MM.1S (cell line): ENCODE measurements at regions not wholly inside any gene's neighbourhood (a gene's known extent, or its start where the extent isn't known, plus 50 kb on each side); places are given as distances from the start of the nearest gene placed in this dataset.
"Not testable (repeated sequence)": the region's sequence is repeated elsewhere in the genome, so short reads cannot be mapped to it uniquely, and the experiment has no call there.

Source experiments
- DNase-seq: peaks from one replicate; pipeline ENCODE4 v3.0.0-alpha.2; 2015
- H2AFZ ChIP-seq: fragments of 300-600 bp; sonication (generic); 2 replicates; pipeline ENCODE4 v1.6.0; 2016; ENCODE audit warnings: antibody characterized with exemption, low read length
- H3F3A ChIP-seq: fragments of 300-600 bp; sonication (generic); 2 replicates; pipeline ENCODE4 v1.6.1; 2016; ENCODE audit warnings: mild to moderate bottlenecking, antibody characterized with exemption, low read length, moderate library complexity, mixed read lengths; ENCODE audit not compliant: insufficient read depth
- H3K27ac ChIP-seq: fragments of 300-600 bp; sonication (generic); 2 replicates; pipeline ENCODE4 v1.5.1; 2016; ENCODE audit warnings: mild to moderate bottlenecking, low read length
- H3K27me3 ChIP-seq: fragments of 300-600 bp; sonication (generic); replicated peaks from 2 replicates; pipeline ENCODE4 v1.6.0; 2016; ENCODE audit warnings: low read length; ENCODE audit not compliant: insufficient read depth
- H3K36me3 ChIP-seq: fragments of 300-600 bp; sonication (generic); replicated peaks from 2 replicates; pipeline ENCODE4 v1.6.1; 2016; ENCODE audit warnings: mild to moderate bottlenecking, low read length, mixed read lengths; ENCODE audit not compliant: insufficient read depth
- H3K4me1 ChIP-seq: fragments of 300-600 bp; sonication (generic); 2 replicates; pipeline ENCODE4 v1.6.1; 2016; ENCODE audit warnings: low read length, mixed read lengths
- H3K4me2 ChIP-seq: fragments of 300-600 bp; sonication (generic); 2 replicates; pipeline ENCODE4 v1.6.0; 2016; ENCODE audit warnings: low read depth, low read length
- H3K4me3 ChIP-seq: fragments of 300-600 bp; sonication (generic); 2 replicates; pipeline ENCODE4 v1.5.1; 2016; ENCODE audit warnings: low read length, mixed read lengths
- H3K79me2 ChIP-seq: fragments of 300-600 bp; sonication (generic); 2 replicates; pipeline ENCODE4 v1.6.1; 2016; ENCODE audit warnings: mixed run types, low read length, mixed read lengths
- H3K9ac ChIP-seq: fragments of 300-600 bp; sonication (generic); 2 replicates; pipeline ENCODE4 v1.6.1; 2016; ENCODE audit warnings: low read length, mixed read lengths
- H3K9me2 ChIP-seq: fragments of 300-600 bp; sonication (generic); replicated peaks from 2 replicates; pipeline ENCODE4 v1.6.1; 2016; ENCODE audit warnings: mild to moderate bottlenecking, low read length, mixed read lengths; ENCODE audit not compliant: insufficient read depth
- H3K9me3 ChIP-seq: fragments of 300-600 bp; sonication (generic); replicated peaks from 2 replicates; pipeline ENCODE4 v1.6.1; 2016; ENCODE audit warnings: mild to moderate bottlenecking, low read length, mixed read lengths; ENCODE audit not compliant: insufficient read depth
- H4K20me1 ChIP-seq: fragments of 300-600 bp; sonication (generic); 2 replicates; pipeline ENCODE4 v1.6.1; 2016; ENCODE audit warnings: mild to moderate bottlenecking, low read length, moderate library complexity, mixed read lengths; ENCODE audit not compliant: insufficient read depth
- EZH2 ChIP-seq: fragments of 300-600 bp; sonication (generic); optimal IDR thresholded peaks from 2 replicates; pipeline ENCODE3; 2017; ENCODE audit warnings: low read depth, mild to moderate bottlenecking, antibody characterized with exemption, low read length, mixed read lengths
- EZH2phosphoT487 ChIP-seq: fragments of 300-600 bp; sonication (generic); IDR thresholded peaks from 2 replicates; pipeline ENCODE4 v1.6.1; 2018; ENCODE audit warnings: antibody characterized with exemption, low read length
- TF ChIP-seq, protein P1 (sequence below): fragments of 300-600 bp; sonication (generic); IDR thresholded peaks from 2 replicates; pipeline ENCODE4 v1.5.1; 2016; ENCODE audit warnings: antibody characterized with exemption, low read length, mixed read lengths

GRCh38 chr5:91457681-91458058 lies 74.6 kb upstream of the ARRDC3 start:
- Histone ChIP-seq H3K4me1 (no peaks in the 10 kb centered on the region), H3K36me3 (no peaks in the 10 kb centered on the region), H2AFZ (no peak overlapping the region), H3K9ac (no peak overlapping the region), H3K79me2 (no peaks in the 10 kb centered on the region), H3F3A (no peaks in the 10 kb centered on the region), H3K27ac (no peak overlapping the region), H3K27me3 (no peaks in the 10 kb centered on the region), H3K4me3 (no peak overlapping the region), H3K4me2 (no peak overlapping the region), H4K20me1 (no peaks in the 10 kb centered on the region), H3K9me3 (no peaks in the 10 kb centered on the region), H3K9me2 (no peaks in the 10 kb centered on the region)
- no peak for DNase-seq
- TF ChIP-seq, protein P1, sequence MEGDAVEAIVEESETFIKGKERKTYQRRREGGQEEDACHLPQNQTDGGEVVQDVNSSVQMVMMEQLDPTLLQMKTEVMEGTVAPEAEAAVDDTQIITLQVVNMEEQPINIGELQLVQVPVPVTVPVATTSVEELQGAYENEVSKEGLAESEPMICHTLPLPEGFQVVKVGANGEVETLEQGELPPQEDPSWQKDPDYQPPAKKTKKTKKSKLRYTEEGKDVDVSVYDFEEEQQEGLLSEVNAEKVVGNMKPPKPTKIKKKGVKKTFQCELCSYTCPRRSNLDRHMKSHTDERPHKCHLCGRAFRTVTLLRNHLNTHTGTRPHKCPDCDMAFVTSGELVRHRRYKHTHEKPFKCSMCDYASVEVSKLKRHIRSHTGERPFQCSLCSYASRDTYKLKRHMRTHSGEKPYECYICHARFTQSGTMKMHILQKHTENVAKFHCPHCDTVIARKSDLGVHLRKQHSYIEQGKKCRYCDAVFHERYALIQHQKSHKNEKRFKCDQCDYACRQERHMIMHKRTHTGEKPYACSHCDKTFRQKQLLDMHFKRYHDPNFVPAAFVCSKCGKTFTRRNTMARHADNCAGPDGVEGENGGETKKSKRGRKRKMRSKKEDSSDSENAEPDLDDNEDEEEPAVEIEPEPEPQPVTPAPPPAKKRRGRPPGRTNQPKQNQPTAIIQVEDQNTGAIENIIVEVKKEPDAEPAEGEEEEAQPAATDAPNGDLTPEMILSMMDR: no peak
- TF ChIP-seq EZH2phosphoT487 (no peak), EZH2 (no peak)

DNA sequence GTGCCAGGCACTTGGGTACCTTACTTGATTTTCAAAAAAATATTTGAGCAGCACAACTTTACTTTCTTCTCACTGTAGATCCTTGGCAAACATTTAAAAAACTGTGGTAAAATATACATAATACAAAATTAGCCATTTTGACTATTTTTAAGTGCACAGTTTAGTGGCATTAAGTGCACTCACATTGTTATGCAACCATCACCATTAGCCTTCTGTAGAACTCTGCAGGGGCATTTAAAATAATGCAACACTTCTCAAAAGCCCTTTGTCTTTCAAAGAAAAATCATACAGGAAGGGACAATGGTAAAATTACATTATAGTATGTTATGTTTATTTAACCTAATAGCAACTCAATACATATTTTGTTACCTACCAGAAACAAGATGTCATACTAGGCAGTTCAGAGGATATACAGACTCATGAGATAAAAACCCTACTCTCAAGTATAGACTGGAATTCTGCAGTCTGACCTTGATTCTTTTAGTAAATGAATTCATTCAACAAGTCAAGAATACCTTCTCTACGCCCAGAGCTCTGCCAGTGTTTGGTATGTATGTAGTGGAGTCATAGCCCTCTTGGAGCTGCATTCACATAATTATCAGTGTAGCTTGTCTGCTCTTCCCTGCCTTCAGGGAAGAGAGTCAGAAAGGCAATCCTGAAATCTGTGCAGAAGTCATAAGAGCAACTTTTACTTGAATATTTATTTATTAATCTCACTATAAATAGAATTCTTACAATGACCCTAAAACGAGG lies 74.0 kb upstream of the ARRDC3 start:
- H3K9ac ChIP-seq: no peak overlapping the region
- H3K27ac ChIP-seq: no peak overlapping the region
- TF ChIP-seq EZH2phosphoT487 (no peak), EZH2 (no peak)
- TF ChIP-seq, protein P1: no peak
- H3K4me2 ChIP-seq: no peak overlapping the region
- H3K4me3 ChIP-seq: no peak overlapping the region
- H4K20me1 ChIP-seq: no peaks in the 10 kb centered on the region
- no peaks in the 10 kb centered on the region for H3K9me2 ChIP-seq
- no peaks in the 10 kb centered on the region for H3K79me2 ChIP-seq
- no peaks in the 10 kb centered on the region for H3K4me1 ChIP-seq
- H3K9me3 ChIP-seq: no peaks in the 10 kb centered on the region
- no peak overlapping the region for H2AFZ ChIP-seq
- H3F3A ChIP-seq: no peaks in the 10 kb centered on the region
- no peak for DNase-seq
- no peaks in the 10 kb centered on the region for H3K27me3 ChIP-seq
- H3K36me3 ChIP-seq: no peaks in the 10 kb centered on the region

DNA sequence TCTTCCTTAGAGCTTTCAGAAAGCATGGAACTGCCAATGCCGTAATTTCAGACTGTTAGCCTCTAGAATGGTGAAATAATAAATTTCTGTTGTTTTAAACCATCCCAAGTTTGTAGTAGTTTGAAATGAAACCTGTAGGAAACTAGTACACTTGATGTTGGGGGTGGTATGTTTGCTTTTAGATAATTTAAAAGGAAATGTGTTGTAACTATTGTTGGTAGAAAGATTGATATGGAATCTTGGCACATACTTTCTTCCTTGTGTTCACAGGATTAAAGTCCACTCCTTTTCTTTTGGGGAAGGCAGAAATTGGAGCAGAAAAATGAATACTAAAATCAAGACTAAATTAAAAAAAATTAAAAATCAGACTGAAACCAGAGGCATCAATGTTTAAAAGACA lies 66.0 kb upstream of the ARRDC3 start:
- no peaks in the 10 kb centered on the region for H3K36me3 ChIP-seq
- DNase-seq: no peak
- H2AFZ ChIP-seq: no peak overlapping the region
- H3K27me3 ChIP-seq: no peaks in the 10 kb centered on the region
- H3K4me1 ChIP-seq: no peaks in the 10 kb centered on the region
- no peaks in the 10 kb centered on the region for H4K20me1 ChIP-seq
- H3K4me2 ChIP-seq: no peak overlapping the region
- H3K9ac ChIP-seq: no peak overlapping the region
- H3K9me2 ChIP-seq: no peaks in the 10 kb centered on the region
- no peak for TF ChIP-seq EZH2phosphoT487
- TF ChIP-seq, protein P1: no peak
- TF ChIP-seq EZH2: no peak
- H3F3A ChIP-seq: no peaks in the 10 kb centered on the region
- H3K4me3 ChIP-seq: no peak overlapping the region
- no peaks in the 10 kb centered on the region for H3K9me3 ChIP-seq
- no peak overlapping the region for H3K27ac ChIP-seq
- H3K79me2 ChIP-seq: no peaks in the 10 kb centered on the region

DNA sequence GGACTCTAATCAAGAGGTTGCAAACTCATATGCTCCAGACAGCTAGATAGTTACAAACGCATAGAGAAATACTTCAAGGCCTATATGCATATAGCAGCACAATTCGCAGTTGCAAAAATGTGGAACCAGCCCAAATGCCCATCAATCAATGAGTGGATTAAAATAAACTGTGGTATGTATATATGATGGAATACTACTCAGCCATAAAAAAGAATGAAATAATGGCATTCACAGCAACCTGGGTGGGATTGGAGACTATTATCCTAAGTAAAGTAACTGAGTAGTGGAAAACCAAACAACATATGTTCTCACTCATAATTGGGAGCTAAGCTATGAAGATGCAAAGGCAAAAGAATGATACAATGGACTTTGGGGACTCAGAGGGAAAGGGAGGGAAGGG lies 65.0 kb upstream of the ARRDC3 start:
- H3K36me3 ChIP-seq, H2AFZ ChIP-seq, H3K4me3 ChIP-seq, H3F3A ChIP-seq, H3K9me2 ChIP-seq, H3K4me2 ChIP-seq, H3K4me1 ChIP-seq, H3K27me3 ChIP-seq, H3K9ac ChIP-seq, H4K20me1 ChIP-seq, H3K27ac ChIP-seq, DNase-seq, H3K9me3 ChIP-seq, H3K79me2 ChIP-seq: not testable (repeated sequence)

DNA sequence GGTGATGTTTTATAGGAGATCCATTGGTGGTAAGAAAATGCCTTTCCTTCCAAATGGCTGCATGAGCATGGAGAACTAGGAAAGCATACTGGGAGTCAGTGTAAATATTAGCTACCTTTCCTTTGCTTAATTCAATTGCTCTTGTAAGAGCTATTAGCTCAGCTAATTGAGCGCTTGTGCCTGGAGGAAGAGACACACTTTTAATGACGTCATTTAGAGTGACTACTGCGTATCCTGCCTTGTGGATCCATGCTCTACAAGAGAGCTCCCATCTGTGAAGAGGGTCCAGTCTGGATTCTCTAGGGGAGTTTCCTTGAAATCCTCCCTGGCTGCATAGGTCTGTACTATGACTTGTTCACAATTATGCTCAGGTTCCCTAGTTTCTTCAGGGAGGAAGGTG lies 63.8 kb upstream of the ARRDC3 start:
- not testable (repeated sequence) for H3K36me3 ChIP-seq, H3K4me2 ChIP-seq, H3K27ac ChIP-seq, H4K20me1 ChIP-seq, H2AFZ ChIP-seq, H3K4me1 ChIP-seq, H3K9ac ChIP-seq, H3K9me3 ChIP-seq, H3F3A ChIP-seq, H3K9me2 ChIP-seq, DNase-seq, H3K27me3 ChIP-seq, H3K4me3 ChIP-seq, H3K79me2 ChIP-seq
